B cell (primary cell): ENCODE measurements at regions not wholly inside any gene's neighbourhood (a gene's known extent, or its start where the extent isn't known, plus 50 kb on each side); places are given as distances from the start of the nearest gene placed in this dataset.

Experiments used
- ATAC-seq: fragments of 200-7000 bp; cut with Tn5 transposase; one replicate; pipeline ENCODE4 v1.10.0; 2021; ENCODE audit warnings: low read depth, mild to moderate bottlenecking, moderate number of reproducible peaks, moderate library complexity
- CTCF ChIA-PET: fragments of 350-600 bp; sonication (Branson Sonifier 250); formaldehyde crosslinking; loops from one replicate; lab custom pipeline; 2021; ENCODE audit warnings: antibody characterized with exemption, inconsistent platforms; lab: Charles Lee
- POLR2A ChIA-PET: fragments of 350-600 bp; sonication (Branson Sonifier 250); formaldehyde crosslinking; loops from one replicate; lab custom pipeline; 2021; ENCODE audit warnings: antibody characterized with exemption; lab: Charles Lee
- DNase-seq: peaks from one replicate; pipeline ENCODE4 v3.0.0; 2013
- H2AFZ ChIP-seq: 2 replicates; pipeline ENCODE4 v1.6.1; 2012; ENCODE audit warnings: mild to moderate bottlenecking, low read depth, low read length; ENCODE audit not compliant: insufficient read depth, poor library complexity, severe bottlenecking
- H3K27ac ChIP-seq, 2 donors: 1 replicate in 1 of 2; 2 replicates in 1 of 2; pipeline ENCODE4 v1.5.1; 2012 to 2013; ENCODE audit warnings: low read length in 2 of 2, mild to moderate bottlenecking in 2 of 2, moderate library complexity in 1 of 2
- H3K27me3 ChIP-seq, 4 experiments: fragments of 200-600 bp in 1 of 4; sonication (generic) in 1 of 4; replicated peaks in 1 of 4; 1 replicate in 2 of 4; 2 replicates in 2 of 4; pipeline versions ENCODE4 v1.6.1 to v1.7.0; 2013 to 2016; ENCODE audit warnings: low read length in 3 of 4, mild to moderate bottlenecking in 2 of 4, mixed read lengths in 1 of 4, moderate library complexity in 1 of 4; ENCODE audit not compliant: insufficient read depth in 4 of 4, control insufficient read depth in 3 of 4; ENCODE audit errors: control extremely low read depth in 1 of 4
- H3K36me3 ChIP-seq, 2 experiments: replicated peaks in 1 of 2; 1 replicate in 1 of 2; 2 replicates in 1 of 2; pipeline versions ENCODE4 v1.6.1 to v1.7.1; 2013; ENCODE audit warnings: low read length in 1 of 2; ENCODE audit not compliant: insufficient read depth in 2 of 2, control insufficient read depth in 1 of 2; ENCODE audit errors: control extremely low read depth in 1 of 2, extremely low read depth in 1 of 2
- H3K4me1 ChIP-seq, 2 donors: fragments of 200-600 bp in 1 of 2; sonication (generic) in 1 of 2; 1 replicate in 1 of 2; 2 replicates in 1 of 2; pipeline versions ENCODE4 v1.5.1 to v1.6.1; 2013 to 2017; ENCODE audit warnings: low read length in 2 of 2; ENCODE audit not compliant: control insufficient read depth in 2 of 2, insufficient read depth in 2 of 2
- H3K4me2 ChIP-seq: replicated peaks from 2 replicates; pipeline ENCODE3; 2012; ENCODE audit warnings: mild to moderate bottlenecking, low read depth, low read length; ENCODE audit not compliant: poor library complexity, severe bottlenecking
- H3K4me3 ChIP-seq, 5 experiments: fragments of 200-600 bp in 1 of 5; sonication (generic) in 1 of 5; 1 replicate in 3 of 5; 2 replicates in 2 of 5; pipeline versions ENCODE4 v1.5.1 to v1.7.0; 2011 to 2016; ENCODE audit warnings: low read length in 4 of 5, mild to moderate bottlenecking in 4 of 5, low read depth in 2 of 5, control low read depth in 1 of 5, moderate library complexity in 1 of 5; ENCODE audit not compliant: insufficient read depth in 1 of 5; ENCODE audit errors: control extremely low read depth in 1 of 5, extremely low read depth in 1 of 5
- H3K79me2 ChIP-seq: fragments of 200-600 bp; sonication (generic); one replicate; pipeline ENCODE4 v1.6.0; 2016; ENCODE audit warnings: low read length; ENCODE audit not compliant: control insufficient read depth, insufficient read depth
- H3K9ac ChIP-seq: fragments of 200-600 bp; sonication (generic); 2 replicates; pipeline ENCODE4 v1.6.1; 2017; ENCODE audit warnings: mild to moderate bottlenecking, low read length, moderate library complexity
- H3K9me3 ChIP-seq, 3 donors: one replicate each; pipeline versions ENCODE4 v1.6.1 to v1.7.1; 2013; ENCODE audit warnings: low read length in 2 of 3; ENCODE audit not compliant: control insufficient read depth in 2 of 3, insufficient read depth in 1 of 3; ENCODE audit errors: control extremely low read depth in 1 of 3
- H4K20me1 ChIP-seq: 2 replicates; pipeline ENCODE4 v1.6.0; 2012; ENCODE audit warnings: mild to moderate bottlenecking, low read length; ENCODE audit not compliant: insufficient read depth, control insufficient read depth, poor library complexity, severe bottlenecking
- H3K27ac Mint-ChIP-seq: one replicate; pipeline ENCODE4 v1.8.0; 2021; ENCODE audit warnings: mixed read lengths
- H3K27me3 Mint-ChIP-seq: one replicate; pipeline ENCODE4 v1.8.0; 2021; ENCODE audit warnings: mixed read lengths
- H3K4me1 Mint-ChIP-seq: one replicate; pipeline ENCODE4 v1.8.0; 2021; ENCODE audit warnings: mixed read lengths
- H3K4me3 Mint-ChIP-seq: one replicate; pipeline ENCODE4 v1.8.0; 2021; ENCODE audit warnings: mixed read lengths
- H3K9me3 Mint-ChIP-seq: one replicate; pipeline ENCODE4 v1.8.0; 2022; ENCODE audit warnings: mixed read lengths; ENCODE audit not compliant: insufficient read depth
- EZH2 ChIP-seq: IDR thresholded peaks from 2 replicates; pipeline ENCODE4 v1.6.1; 2012; ENCODE audit warnings: borderline replicate concordance, low read depth, mild to moderate bottlenecking, moderate library complexity, low read length; ENCODE audit not compliant: insufficient read depth, poor library complexity, severe bottlenecking
- WGBS: methylation state at CpG from one replicate; pipeline ENCODE4 v1.1.5; 2013; ENCODE audit warnings: missing lambda C conversion rate; ENCODE audit not compliant: insufficient coverage; 5-methylcytosine and 5-hydroxymethylcytosine counted together
- intact Hi-C: fragments of 100-400 bp; cut with micrococcal nuclease; formaldehyde crosslinking; loops from one replicate; pipeline ENCODE4 v1.10.0; 2022
- TF ChIP-seq, protein P1 (sequence below): fragments of 200-600 bp; IDR thresholded peaks from one replicate; pipeline ENCODE4 v1.8.0; 2022; ENCODE audit warnings: antibody characterized with exemption, mild to moderate bottlenecking

DNA sequence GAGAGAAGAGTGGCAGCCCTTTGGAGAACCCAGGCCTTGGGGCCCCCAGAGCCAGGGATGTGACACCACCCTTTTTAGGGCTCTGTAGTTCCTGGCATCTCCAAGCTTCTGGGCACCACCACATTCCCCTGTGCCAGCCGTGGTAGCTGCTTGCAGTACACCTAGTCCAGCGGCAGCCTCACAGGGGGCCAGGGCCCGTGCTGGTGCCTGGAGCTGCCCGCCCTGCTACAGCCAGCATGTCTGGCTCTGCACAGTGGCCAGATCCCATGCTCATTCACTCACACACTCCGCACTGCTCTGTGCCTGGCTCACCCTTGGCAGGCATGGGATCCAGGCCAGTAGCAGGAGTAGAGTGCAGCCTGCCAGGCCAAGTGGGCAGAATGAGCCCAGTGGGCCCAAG is 351.6 kb upstream of the TMCO5A start:
- H3K36me3 ChIP-seq, result no peaks in the 10 kb centered on the region
- no peaks in the 10 kb centered on the region for H4K20me1 ChIP-seq
- Mint-ChIP-seq H3K4me3 (no peak overlapping the region), H3K4me1 (no peaks in the 10 kb centered on the region), H3K27me3 (no peaks in the 10 kb centered on the region), H3K9me3 (peaks cover 7% of the 10 kb centered on the region), H3K27ac (no peak overlapping the region)
- WGBS, result 93% methylated on average over 5 of the region's 5 CpGs
- H3K9me3 ChIP-seq, result peaks cover 0 to 21% (median 5%) of the 10 kb centered on the region in 3 donors
- H3K79me2 ChIP-seq, result no peaks in the 10 kb centered on the region
- H3K4me1 ChIP-seq, result no peaks in the 10 kb centered on the region
- intact Hi-C loops, result no loop called here
- no peak for TF ChIP-seq EZH2
- TF ChIP-seq, protein P1, sequence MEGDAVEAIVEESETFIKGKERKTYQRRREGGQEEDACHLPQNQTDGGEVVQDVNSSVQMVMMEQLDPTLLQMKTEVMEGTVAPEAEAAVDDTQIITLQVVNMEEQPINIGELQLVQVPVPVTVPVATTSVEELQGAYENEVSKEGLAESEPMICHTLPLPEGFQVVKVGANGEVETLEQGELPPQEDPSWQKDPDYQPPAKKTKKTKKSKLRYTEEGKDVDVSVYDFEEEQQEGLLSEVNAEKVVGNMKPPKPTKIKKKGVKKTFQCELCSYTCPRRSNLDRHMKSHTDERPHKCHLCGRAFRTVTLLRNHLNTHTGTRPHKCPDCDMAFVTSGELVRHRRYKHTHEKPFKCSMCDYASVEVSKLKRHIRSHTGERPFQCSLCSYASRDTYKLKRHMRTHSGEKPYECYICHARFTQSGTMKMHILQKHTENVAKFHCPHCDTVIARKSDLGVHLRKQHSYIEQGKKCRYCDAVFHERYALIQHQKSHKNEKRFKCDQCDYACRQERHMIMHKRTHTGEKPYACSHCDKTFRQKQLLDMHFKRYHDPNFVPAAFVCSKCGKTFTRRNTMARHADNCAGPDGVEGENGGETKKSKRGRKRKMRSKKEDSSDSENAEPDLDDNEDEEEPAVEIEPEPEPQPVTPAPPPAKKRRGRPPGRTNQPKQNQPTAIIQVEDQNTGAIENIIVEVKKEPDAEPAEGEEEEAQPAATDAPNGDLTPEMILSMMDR, result no peak
- H3K9ac ChIP-seq, result no peak overlapping the region
- POLR2A ChIA-PET, result no interaction called here
- no peak overlapping the region for H3K27ac ChIP-seq
- H3K4me3 ChIP-seq, result no peak overlapping the region
- ATAC-seq (no peak), DNase-seq (no peak)
- H2AFZ ChIP-seq, result no peak overlapping the region
- H3K4me2 ChIP-seq, result no peak overlapping the region
- H3K27me3 ChIP-seq, result no peaks in the 10 kb centered on the region
- CTCF ChIA-PET, result no interaction called here

DNA sequence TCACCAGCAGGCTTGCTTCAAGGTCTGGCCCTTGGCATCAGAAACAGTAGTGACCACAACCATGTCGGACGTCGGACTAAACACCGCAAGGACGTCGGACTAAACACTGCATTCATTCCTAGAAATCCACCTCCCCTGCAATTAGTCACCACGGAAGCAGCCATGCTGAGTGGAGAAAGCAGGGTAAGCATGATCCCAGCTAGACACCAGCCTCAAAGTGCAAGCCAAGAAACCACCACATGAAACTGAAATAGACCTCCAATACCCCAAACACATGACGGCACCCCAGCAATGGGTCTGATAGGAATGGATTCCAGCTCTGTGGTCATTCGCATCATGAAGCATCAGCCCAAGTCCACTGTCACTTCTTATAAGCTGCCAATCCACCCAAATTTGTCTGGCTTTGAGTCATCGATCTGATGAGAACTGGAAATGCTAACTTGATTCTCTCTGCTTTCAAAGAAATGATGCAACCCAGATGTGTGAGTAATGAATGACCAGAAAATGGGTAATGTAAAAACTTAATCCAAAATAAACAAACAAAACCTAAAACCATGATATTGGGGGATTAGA is 348.3 kb upstream of the TMCO5A start:
- Mint-ChIP-seq H3K4me1 (no peaks in the 10 kb centered on the region), H3K9me3 (peaks cover 10% of the 10 kb centered on the region), H3K4me3 (no peak overlapping the region), H3K27me3 (no peaks in the 10 kb centered on the region), H3K27ac (no peak overlapping the region)
- Histone ChIP-seq H3K27ac (no peak overlapping the region), H3K27me3 (no peaks in the 10 kb centered on the region), H3K36me3 (no peaks in the 10 kb centered on the region), H3K4me2 (no peak overlapping the region), H2AFZ (no peak overlapping the region), H3K9ac (no peak overlapping the region), H4K20me1 (no peaks in the 10 kb centered on the region), H3K79me2 (no peaks in the 10 kb centered on the region), H3K9me3 (peaks cover 0 to 27% (median 5%) of the 10 kb centered on the region in 3 donors), H3K4me3 (no peak overlapping the region), H3K4me1 (no peaks in the 10 kb centered on the region)
- ChIA-PET CTCF (no interaction called here), POLR2A (no interaction called here)
- TF ChIP-seq, protein P1, result no peak
- TF ChIP-seq EZH2, result no peak
- intact Hi-C loops, result no loop called here
- 93% methylated on average over 4 of the region's 10 CpGs for WGBS
- DNase-seq (no peak), ATAC-seq (no peak)
